Esophagus muscularis mucosa (tissue), 4 donors: ENCODE measurements at regions not wholly inside any gene's neighbourhood (a gene's known extent, or its start where the extent isn't known, plus 50 kb on each side); places are given as distances from the start of the nearest gene placed in this dataset.

ENCODE experiments used
- DNase-seq: peaks from one replicate; pipeline ENCODE4 v3.0.0-alpha.2; 2017; ENCODE audit errors: extremely low spot score
- H3K27ac ChIP-seq, 4 donors: fragments of 200-600 bp; sonication (generic); replicated peaks in 1 of 4; 1 replicate in 3 of 4; 2 replicates in 1 of 4; pipeline ENCODE4 v1.5.1; 2016 to 2019; ENCODE audit warnings: mild to moderate bottlenecking in 1 of 4
- H3K27me3 ChIP-seq, 4 donors: fragments of 200-600 bp; sonication (generic); one replicate each; pipeline versions ENCODE4 v1.5.1 to v1.6.0; 2016 to 2019
- H3K36me3 ChIP-seq, 4 donors: fragments of 200-600 bp; sonication (generic); one replicate each; pipeline ENCODE4 v1.5.1; 2016 to 2019
- H3K4me1 ChIP-seq, 4 donors: fragments of 200-600 bp; sonication (generic); one replicate each; pipeline ENCODE4 v1.5.1; 2016 to 2019
- H3K4me3 ChIP-seq, 4 donors: fragments of 200-600 bp; sonication (generic); 1 replicate in 2 of 4; 2 replicates in 2 of 4; pipeline ENCODE4 v1.5.1; 2016 to 2019; ENCODE audit warnings: mild to moderate bottlenecking in 4 of 4, moderate library complexity in 1 of 4
- H3K9me3 ChIP-seq, 4 donors: fragments of 200-600 bp; sonication (generic); 1 replicate in 3 of 4; 2 replicates in 1 of 4; pipeline ENCODE4 v1.5.1; 2016 to 2019
- CTCF ChIP-seq, 3 experiments: fragments of 200-600 bp in 2 of 3; fragments of 450-650 bp in 1 of 3; sonication (generic) in 2 of 3; IDR thresholded peaks; one replicate each; pipeline ENCODE4 v1.5.1; 2017 to 2019; ENCODE audit warnings: antibody characterized with exemption in 3 of 3, mild to moderate bottlenecking in 2 of 3, moderate library complexity in 1 of 3
- EP300 ChIP-seq: sonication (generic); formaldehyde crosslinking; IDR thresholded peaks from one replicate; pipeline ENCODE4 v1.6.1; 2017; ENCODE audit warnings: antibody characterized with exemption
- POLR2A ChIP-seq: fragments of 450-650 bp; IDR thresholded peaks from one replicate; pipeline ENCODE4 v1.6.1; 2017; ENCODE audit warnings: antibody characterized with exemption, moderate library complexity, mild to moderate bottlenecking, low read depth
- POLR2AphosphoS5 ChIP-seq, 2 donors: sonication (generic); formaldehyde crosslinking; IDR thresholded peaks; one replicate each; pipeline ENCODE4 v1.6.1; 2017; ENCODE audit warnings: antibody characterized with exemption in 2 of 2
- WGBS: methylation state at CpG from one replicate; pipeline ENCODE4 v1.1.5; 2018; 5-methylcytosine and 5-hydroxymethylcytosine counted together
- intact Hi-C: fragments of 100-400 bp; cut with DNase I; formaldehyde crosslinking; loops from one replicate; pipeline ENCODE4 v1.15.1; 2023

- Histone ChIP-seq H3K27ac (no peak overlapping the region), H3K27me3 (no peaks in the 10 kb centered on the region), H3K4me1 (peaks cover 0 to 10% (median 2%) of the 10 kb centered on the region in 4 donors), H3K9me3 (no peaks in the 10 kb centered on the region), H3K36me3 (no peaks in the 10 kb centered on the region), H3K4me3 (no peak overlapping the region)
- no CpG with 5 or more reads among the region's 2 CpGs for WGBS
- TF ChIP-seq CTCF (IDR thresholded peaks at IDR 0.05): no peak
- no peak for TF ChIP-seq POLR2AphosphoS5 (IDR thresholded peaks at IDR 0.05)
- no peak for TF ChIP-seq POLR2A
- TF ChIP-seq EP300: no peak
- DNase-seq: peak; percentile 17
- intact Hi-C loops: no loop called here
Measured at GRCh38 chr3:31075471-31075870, 181.0 kb upstream of the GADL1 start.

- 80% methylated on average over 3 of the region's 6 CpGs for WGBS
- no peaks in the 10 kb centered on the region for H3K27me3 ChIP-seq
- no peaks in the 10 kb centered on the region for H3K36me3 ChIP-seq
- no peak overlapping the region for H3K4me3 ChIP-seq
- no peaks in the 10 kb centered on the region for H3K9me3 ChIP-seq
- intact Hi-C loops: no loop called here
- DNase-seq: peak; percentile 50
- TF ChIP-seq POLR2A (no peak), POLR2AphosphoS5 (IDR thresholded peaks at IDR 0.05) (no peak), CTCF (IDR thresholded peaks at IDR 0.05) (no peak), EP300 (no peak)
- H3K27ac ChIP-seq: no peak overlapping the region
- peaks cover 0 to 10% (median 4%) of the 10 kb centered on the region in 4 donors for H3K4me1 ChIP-seq
Measured at GRCh38 chr3:31075876-31076275, 181.4 kb upstream of the GADL1 start.

- Histone ChIP-seq H3K4me1 (peaks cover 0 to 12% (median 5%) of the 10 kb centered on the region in 4 donors), H3K9me3 (no peaks in the 10 kb centered on the region), H3K27me3 (no peaks in the 10 kb centered on the region), H3K4me3 (no peak overlapping the region), H3K27ac (peak overlapping the region in 1 of 4 donors; percentile 25), H3K36me3 (no peaks in the 10 kb centered on the region)
- DNase-seq: no peak
- 24% methylated on average over 3 of the region's 3 CpGs for WGBS
- TF ChIP-seq CTCF (IDR thresholded peaks at IDR 0.05) (no peak), POLR2A (no peak)
- intact Hi-C loops: no loop called here
Measured at GRCh38 chr3:31077021-31077601, 182.7 kb upstream of the GADL1 start.

- WGBS: 100% methylated on average over 1 of the region's 1 CpG
Measured at GRCh38 chr3:31077826-31078225, 183.4 kb upstream of the GADL1 start.

More at GRCh38 chr3:31077826-31078225, 183.4 kb upstream of the GADL1 start:
- no peak overlapping the region for H3K4me3 ChIP-seq
- intact Hi-C loops: no loop called here
- peaks cover 0 to 12% (median 5%) of the 10 kb centered on the region in 4 donors for H3K4me1 ChIP-seq
- no peak for DNase-seq
- H3K9me3 ChIP-seq: no peaks in the 10 kb centered on the region
- H3K36me3 ChIP-seq: no peaks in the 10 kb centered on the region
- H3K27me3 ChIP-seq: no peaks in the 10 kb centered on the region
- TF ChIP-seq CTCF (IDR thresholded peaks at IDR 0.05): no peak
- no peak for TF ChIP-seq EP300
- TF ChIP-seq POLR2A: no peak
- TF ChIP-seq POLR2AphosphoS5 (IDR thresholded peaks at IDR 0.05): no peak
- H3K27ac ChIP-seq: no peak overlapping the region
